Neural progenitor cell (in vitro differentiated cells): ENCODE measurements at regions not wholly inside any gene's neighbourhood (a gene's known extent, or its start where the extent isn't known, plus 50 kb on each side); places are given as distances from the start of the nearest gene placed in this dataset.
A peak's percentile ranks its signal among the peaks of the same experiment; 100 is the strongest.

Source experiments
- DNase-seq: peaks from one replicate; pipeline ENCODE4 v3.0.0-alpha.2; 2016; ENCODE audit warnings: low spot score
- H2AFZ ChIP-seq: fragments of 200-600 bp; sonication (generic); replicated peaks from 2 replicates; pipeline ENCODE4 v1.6.1; 2016; ENCODE audit warnings: antibody characterized with exemption
- H3F3A ChIP-seq: fragments of 200-600 bp; sonication (generic); 2 replicates; pipeline ENCODE4 v1.6.1; 2016; ENCODE audit warnings: antibody characterized with exemption, low read depth
- H3K27ac ChIP-seq: fragments of 200-600 bp; sonication (generic); 2 replicates; pipeline ENCODE4 v1.5.1; 2016; ENCODE audit warnings: mild to moderate bottlenecking
- H3K27me3 ChIP-seq: fragments of 200-600 bp; sonication (generic); 2 replicates; pipeline ENCODE4 v1.6.1; 2016; ENCODE audit warnings: mild to moderate bottlenecking, moderate library complexity
- H3K36me3 ChIP-seq: fragments of 200-600 bp; sonication (generic); 2 replicates; pipeline ENCODE4 v1.5.1; 2016
- H3K4me1 ChIP-seq: fragments of 200-600 bp; sonication (generic); 2 replicates; pipeline ENCODE4 v1.6.1; 2016; ENCODE audit warnings: mixed run types
- H3K4me2 ChIP-seq: fragments of 200-600 bp; sonication (generic); 2 replicates; pipeline ENCODE4 v1.6.1; 2016
- H3K4me3 ChIP-seq: fragments of 200-600 bp; sonication (generic); 2 replicates; pipeline ENCODE4 v1.5.1; 2016
- H3K79me2 ChIP-seq: fragments of 200-600 bp; sonication (generic); 2 replicates; pipeline ENCODE4 v1.6.1; 2016; ENCODE audit warnings: low read depth
- H3K9ac ChIP-seq: fragments of 200-600 bp; sonication (generic); 2 replicates; pipeline ENCODE4 v1.6.1; 2016
- H3K9me3 ChIP-seq: fragments of 200-600 bp; sonication (generic); 2 replicates; pipeline ENCODE4 v1.5.1; 2016; ENCODE audit warnings: low read depth
- H4K20me1 ChIP-seq: fragments of 200-600 bp; sonication (generic); 2 replicates; pipeline ENCODE4 v1.6.1; 2016; ENCODE audit warnings: low read depth
- H3K27ac Mint-ChIP-seq: 3 replicates; pipeline ENCODE4 v1.8.0; 2021; ENCODE audit warnings: mixed read lengths
- H3K27me3 Mint-ChIP-seq: 2 replicates; pipeline ENCODE4 v1.8.0; 2022; ENCODE audit warnings: low read depth, mild to moderate bottlenecking, inconsistent platforms, moderate library complexity, mixed read lengths; ENCODE audit not compliant: insufficient read depth
- H3K36me3 Mint-ChIP-seq: 3 replicates; pipeline ENCODE4 v1.8.0; 2021; ENCODE audit warnings: mixed read lengths
- H3K4me1 Mint-ChIP-seq: 3 replicates; pipeline ENCODE4 v1.8.0; 2021; ENCODE audit warnings: mixed read lengths
- H3K4me3 Mint-ChIP-seq: 3 replicates; pipeline ENCODE4 v1.8.0; 2021; ENCODE audit warnings: mild to moderate bottlenecking, moderate library complexity, mixed read lengths
- H3K9me3 Mint-ChIP-seq: 3 replicates; pipeline ENCODE4 v1.8.0; 2020; ENCODE audit warnings: mixed read lengths
- CTCF ChIP-seq: fragments of 200-600 bp; sonication (generic); IDR thresholded peaks from 2 replicates; pipeline ENCODE4 v1.5.1; 2017; ENCODE audit warnings: antibody characterized with exemption, mild to moderate bottlenecking
- EZH2 ChIP-seq: fragments of 200-600 bp; sonication (generic); IDR thresholded peaks from 2 replicates; pipeline ENCODE4 v1.6.1; 2017; ENCODE audit warnings: antibody characterized with exemption, mild to moderate bottlenecking, moderate library complexity
- EZH2phosphoT487 ChIP-seq: fragments of 200-600 bp; sonication (generic); IDR thresholded peaks from 2 replicates; pipeline ENCODE4 v1.6.1; 2017; ENCODE audit warnings: antibody characterized with exemption

GRCh38 chr17:79501910-79502309 lies 108.9 kb downstream of the RBFOX3 start:
- H3K27me3 Mint-ChIP-seq, result peaks cover 14% of the 10 kb centered on the region
- H3F3A ChIP-seq, result peaks cover 6% of the 10 kb centered on the region

GRCh38 chr17:79500745-79501618 lies 109.9 kb downstream of the RBFOX3 start:
- DNase-seq, result peak; percentile 29
- Mint-ChIP-seq H3K9me3 (peaks cover 5% of the 10 kb centered on the region), H3K36me3 (no peaks in the 10 kb centered on the region), H3K4me3 (no peak overlapping the region), H3K27ac (no peak overlapping the region), H3K4me1 (peaks cover 20% of the 10 kb centered on the region), H3K27me3 (peaks cover 14% of the 10 kb centered on the region)
- no peaks in the 10 kb centered on the region for H3K9me3 ChIP-seq
- no peak overlapping the region for H3K4me2 ChIP-seq
- no peaks in the 10 kb centered on the region for H3K79me2 ChIP-seq
- no peak overlapping the region for H3K27ac ChIP-seq
- peak overlapping the region; percentile 69 for H2AFZ ChIP-seq
- H3K27me3 ChIP-seq, result no peaks in the 10 kb centered on the region
- TF ChIP-seq CTCF, result no peak
- TF ChIP-seq EZH2, result no peak
- no peak for TF ChIP-seq EZH2phosphoT487
- peaks cover 8% of the 10 kb centered on the region for H3K4me1 ChIP-seq
- no peaks in the 10 kb centered on the region for H3K36me3 ChIP-seq
- no peak overlapping the region for H3K4me3 ChIP-seq
- peaks cover 6% of the 10 kb centered on the region for H3F3A ChIP-seq
- H4K20me1 ChIP-seq, result no peaks in the 10 kb centered on the region
- H3K9ac ChIP-seq, result no peak overlapping the region

More at GRCh38 chr17:79501910-79502309, 108.9 kb downstream of the RBFOX3 start:
- no peaks in the 10 kb centered on the region for H3K79me2 ChIP-seq
- H3K4me1 Mint-ChIP-seq, result peaks cover 19% of the 10 kb centered on the region
- no peaks in the 10 kb centered on the region for H3K36me3 ChIP-seq
- no peak overlapping the region for H3K4me3 ChIP-seq
- no peaks in the 10 kb centered on the region for H3K9me3 ChIP-seq
- H3K9ac ChIP-seq, result no peak overlapping the region
- peaks cover 8% of the 10 kb centered on the region for H3K4me1 ChIP-seq
- no peak overlapping the region for H3K27ac Mint-ChIP-seq
- H2AFZ ChIP-seq, result no peak overlapping the region
- no peak overlapping the region for H3K27ac ChIP-seq
- DNase-seq, result no peak
- TF ChIP-seq EZH2phosphoT487 (no peak), EZH2 (no peak), CTCF (no peak)
- no peak overlapping the region for H3K4me3 Mint-ChIP-seq
- no peaks in the 10 kb centered on the region for H4K20me1 ChIP-seq
- peaks cover 6% of the 10 kb centered on the region for H3K9me3 Mint-ChIP-seq
- no peak overlapping the region for H3K4me2 ChIP-seq
- no peaks in the 10 kb centered on the region for H3K27me3 ChIP-seq
- H3K36me3 Mint-ChIP-seq, result no peaks in the 10 kb centered on the region

GRCh38 chr17:79498854-79499253 lies 112.0 kb downstream of the RBFOX3 start:
- Histone ChIP-seq H3K4me1 (peaks cover 8% of the 10 kb centered on the region), H3K27me3 (no peaks in the 10 kb centered on the region), H3K4me3 (no peak overlapping the region), H3K9me3 (no peaks in the 10 kb centered on the region), H3K9ac (no peak overlapping the region), H3K36me3 (no peaks in the 10 kb centered on the region), H2AFZ (no peak overlapping the region), H3K27ac (no peak overlapping the region), H3K4me2 (no peak overlapping the region), H4K20me1 (no peaks in the 10 kb centered on the region), H3F3A (peaks cover 6% of the 10 kb centered on the region), H3K79me2 (no peaks in the 10 kb centered on the region)
- Mint-ChIP-seq H3K27ac (no peak overlapping the region), H3K27me3 (peaks cover 10% of the 10 kb centered on the region), H3K4me1 (peaks cover 19% of the 10 kb centered on the region), H3K36me3 (no peaks in the 10 kb centered on the region), H3K4me3 (peak overlapping the region; percentile 7), H3K9me3 (peaks cover 3% of the 10 kb centered on the region)
- TF ChIP-seq EZH2, result no peak
- TF ChIP-seq CTCF, result no peak
- no peak for TF ChIP-seq EZH2phosphoT487
- no peak for DNase-seq
